ENCODE measurements at regions not wholly inside any gene's neighbourhood (a gene's known extent, or its start where the extent isn't known, plus 50 kb on each side); places are given as distances from the start of the nearest gene placed in this dataset.

- no peak overlapping the region for H3K4me3 ChIP-seq (replicated peaks; ENCODE audit: low read depth, low read length)
- TF ChIP-seq CTCF (IDR thresholded peaks at IDR 0.05; ENCODE audit: low read length, missing control alignments): no peak
- no peak for DNase-seq (ENCODE audit: low read depth)
Measured at GRCh38 chr9:134223091-134223490, 58.7 kb upstream of the RNU6ATAC start.

- TF ChIP-seq CTCF (IDR thresholded peaks at IDR 0.05; ENCODE audit: low read length, missing control alignments): no peak
- DNase-seq (ENCODE audit: low read depth): no peak
- no peak overlapping the region for H3K4me3 ChIP-seq (replicated peaks; ENCODE audit: low read depth, low read length)
Measured at GRCh38 chr9:134223591-134224122, 59.3 kb upstream of the RNU6ATAC start.

- no peak for TF ChIP-seq CTCF (IDR thresholded peaks at IDR 0.05; ENCODE audit: low read length, missing control alignments)
- DNase-seq (ENCODE audit: low read depth): no peak
- no peak overlapping the region for H3K4me3 ChIP-seq (replicated peaks; ENCODE audit: low read depth, low read length)
Measured at GRCh38 chr9:134224127-134224526, 59.8 kb upstream of the RNU6ATAC start.

GRCh38 chr9:134224567-134225093 is 60.3 kb upstream of the RNU6ATAC start:
- no peak for DNase-seq (ENCODE audit: low read depth)
- no peak overlapping the region for H3K4me3 ChIP-seq (replicated peaks; ENCODE audit: low read depth, low read length)
- TF ChIP-seq CTCF (IDR thresholded peaks at IDR 0.05; ENCODE audit: low read length, missing control alignments): no peak

- no peak for DNase-seq (ENCODE audit: low read depth)
- H3K4me3 ChIP-seq (replicated peaks; ENCODE audit: low read depth, low read length): no peak overlapping the region
- TF ChIP-seq CTCF (IDR thresholded peaks at IDR 0.05; ENCODE audit: low read length, missing control alignments): no peak
Measured at GRCh38 chr9:134225186-134225585, 60.8 kb upstream of the RNU6ATAC start.

- no peak overlapping the region for H3K4me3 ChIP-seq (replicated peaks; ENCODE audit: low read depth, low read length)
- DNase-seq (ENCODE audit: low read depth): no peak
- no peak for TF ChIP-seq CTCF (IDR thresholded peaks at IDR 0.05; ENCODE audit: low read length, missing control alignments)
Measured at GRCh38 chr9:134225816-134226215, 61.5 kb upstream of the RNU6ATAC start.

Measured in fibroblast of pulmonary artery (primary cell).